GM18870 (cell line): ENCODE measurements at regions not wholly inside any gene's neighbourhood (a gene's known extent, or its start where the extent isn't known, plus 50 kb on each side); places are given as distances from the start of the nearest gene placed in this dataset.
"Not testable (repeated sequence)": the region's sequence is repeated elsewhere in the genome, so short reads cannot be mapped to it uniquely, and the experiment has no call there.

Experiments
- ATAC-seq: cut with Tn5 transposase; IDR thresholded peaks from one replicate; pipeline ENCODE4 v1.9.1; 2021; ENCODE audit warnings: moderate library complexity; ENCODE audit not compliant: unreplicated experiment

DNA sequence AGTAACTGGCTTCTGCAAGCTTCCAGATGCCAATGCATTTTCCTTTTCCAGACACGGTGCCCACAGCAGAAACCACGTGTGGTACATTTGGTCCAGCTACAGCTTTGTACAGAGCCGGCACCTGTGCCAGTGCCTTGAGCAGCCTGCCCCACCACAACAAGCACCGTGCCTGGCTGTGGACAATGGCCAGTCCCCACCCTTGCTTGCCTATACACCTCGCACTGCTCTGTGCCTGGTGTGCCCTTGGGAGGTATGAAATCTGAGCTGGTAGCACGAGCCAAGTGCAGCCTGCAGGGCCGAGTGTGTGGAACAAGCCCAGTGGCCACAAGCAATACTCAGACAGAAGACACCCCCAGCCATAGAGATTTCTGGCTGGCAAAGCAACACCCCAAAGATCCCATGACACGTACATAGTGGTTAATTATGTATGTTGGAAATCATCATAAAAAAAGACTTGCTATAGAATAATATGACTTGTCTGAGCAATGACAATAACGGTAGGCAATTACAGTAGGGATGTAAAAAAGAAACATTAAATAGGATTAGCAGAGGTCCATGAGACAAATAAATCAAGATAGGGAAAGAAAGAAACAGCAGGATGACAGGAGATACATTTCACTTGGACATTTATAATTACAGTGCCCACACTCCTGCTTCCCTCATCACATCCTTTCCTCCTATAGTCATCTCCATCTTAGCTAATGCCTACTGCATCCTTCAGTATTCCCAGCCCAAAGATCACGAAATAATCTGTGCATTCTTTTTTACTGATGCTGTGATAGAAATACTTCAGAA is 1399.5 kb downstream of the PCDH9 start:
- ATAC-seq = no peak

- no peak for ATAC-seq
Measured at GRCh38 chr13:65829241-65830008, 1400.7 kb downstream of the PCDH9 start.

DNA sequence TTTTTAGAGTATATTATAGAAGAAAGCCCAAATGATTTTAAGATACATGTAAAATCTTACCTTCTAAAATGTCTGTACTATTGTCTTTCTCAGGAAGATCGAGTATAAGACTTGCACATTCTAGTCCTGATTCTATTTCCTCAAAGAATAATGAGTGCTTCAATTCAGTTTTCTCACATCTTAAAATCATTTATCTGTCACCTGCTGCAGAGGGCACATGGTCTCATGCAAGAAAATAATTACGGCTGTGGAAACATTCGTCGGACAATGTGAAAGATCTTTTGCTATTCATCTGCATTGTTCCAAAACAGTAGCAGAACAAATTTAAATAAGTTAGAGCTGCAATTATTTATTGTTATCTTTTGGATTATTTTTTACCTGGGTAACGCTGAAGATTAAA is 1403.5 kb downstream of the PCDH9 start:
- ATAC-seq = no peak

- no peak for ATAC-seq
Measured at GRCh38 chr13:65825039-65825438, 1405.1 kb downstream of the PCDH9 start.

DNA sequence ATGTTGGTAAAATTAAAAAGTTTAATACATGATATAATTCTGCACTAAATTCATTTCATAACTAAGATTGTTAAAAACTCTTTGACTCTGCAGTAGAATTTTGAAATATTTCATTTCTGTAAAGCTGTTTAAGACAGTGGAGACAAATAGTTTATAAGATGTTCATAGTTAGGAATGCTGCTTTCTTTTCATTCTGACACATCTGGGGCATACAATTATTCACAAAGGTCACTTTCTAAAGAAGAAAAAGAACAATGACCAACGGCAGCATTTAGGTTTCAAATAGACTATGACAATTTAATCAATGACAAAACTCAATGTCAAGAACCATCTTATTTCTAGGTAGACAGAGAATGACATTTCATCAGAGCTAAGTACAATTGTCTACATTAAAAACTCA is 1422.1 kb downstream of the PCDH9 start:
- ATAC-seq = no peak

DNA sequence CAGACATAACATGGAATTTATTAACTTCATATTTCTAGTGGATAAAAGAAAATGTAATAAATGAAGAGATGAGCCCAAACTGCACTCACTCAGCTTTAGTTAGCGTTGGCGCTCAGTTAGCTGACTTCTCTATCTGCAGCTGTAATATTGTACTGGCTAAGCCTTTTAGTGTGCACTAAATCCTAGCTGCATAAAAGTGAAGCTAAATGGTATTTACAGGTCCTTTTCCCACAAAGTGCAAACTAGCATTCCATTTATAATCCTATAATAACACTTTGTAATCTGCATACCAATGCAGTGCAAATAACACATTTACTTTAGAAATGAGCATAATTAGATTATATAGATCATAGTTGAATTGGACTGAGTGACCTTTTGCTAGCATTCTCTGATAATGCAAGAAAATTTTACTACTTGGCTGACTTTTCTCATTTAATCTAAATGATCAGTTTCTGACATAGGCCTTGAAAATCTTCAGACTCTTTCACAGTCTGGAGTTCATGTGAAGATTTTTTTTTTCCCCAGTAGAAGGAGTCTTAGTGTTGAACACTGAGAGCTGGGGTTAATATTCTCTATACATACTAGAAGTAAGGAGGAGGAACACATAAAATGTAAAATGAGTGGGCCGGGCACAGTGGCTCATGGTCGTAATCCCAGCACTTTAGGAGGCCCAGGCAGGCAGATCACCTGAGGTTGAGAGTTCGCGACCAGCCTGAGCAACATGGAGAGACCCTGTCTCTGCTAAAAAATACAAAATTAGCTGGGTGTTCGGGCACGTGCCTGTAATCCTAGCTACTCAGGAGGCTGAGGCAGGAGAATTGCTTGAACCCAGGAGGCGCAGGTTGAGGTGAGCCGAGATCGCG is 1426.4 kb downstream of the PCDH9 start:
- no peak for ATAC-seq

GRCh38 chr13:65789815-65790214 is 1440.3 kb downstream of the PCDH9 start:
- no peak for ATAC-seq

DNA sequence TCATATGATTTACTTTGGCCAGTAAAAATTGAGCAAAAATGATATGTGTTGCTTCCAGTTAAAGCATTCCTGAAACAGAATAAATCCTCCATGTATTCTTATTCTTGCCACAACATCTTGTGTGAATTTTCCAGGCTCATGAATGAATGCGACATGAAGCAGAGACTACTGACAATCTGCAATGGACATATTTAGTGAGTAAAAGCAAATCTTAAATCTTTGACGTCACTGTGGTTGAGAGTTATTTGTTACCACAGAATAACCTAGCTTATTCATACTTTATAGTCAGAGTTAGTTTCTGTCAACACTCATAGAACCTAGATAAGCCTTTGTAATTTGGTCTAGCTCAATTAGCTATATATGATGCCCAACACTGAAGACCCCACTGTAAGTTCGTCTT is 1443.1 kb downstream of the PCDH9 start:
- no peak for ATAC-seq

DNA sequence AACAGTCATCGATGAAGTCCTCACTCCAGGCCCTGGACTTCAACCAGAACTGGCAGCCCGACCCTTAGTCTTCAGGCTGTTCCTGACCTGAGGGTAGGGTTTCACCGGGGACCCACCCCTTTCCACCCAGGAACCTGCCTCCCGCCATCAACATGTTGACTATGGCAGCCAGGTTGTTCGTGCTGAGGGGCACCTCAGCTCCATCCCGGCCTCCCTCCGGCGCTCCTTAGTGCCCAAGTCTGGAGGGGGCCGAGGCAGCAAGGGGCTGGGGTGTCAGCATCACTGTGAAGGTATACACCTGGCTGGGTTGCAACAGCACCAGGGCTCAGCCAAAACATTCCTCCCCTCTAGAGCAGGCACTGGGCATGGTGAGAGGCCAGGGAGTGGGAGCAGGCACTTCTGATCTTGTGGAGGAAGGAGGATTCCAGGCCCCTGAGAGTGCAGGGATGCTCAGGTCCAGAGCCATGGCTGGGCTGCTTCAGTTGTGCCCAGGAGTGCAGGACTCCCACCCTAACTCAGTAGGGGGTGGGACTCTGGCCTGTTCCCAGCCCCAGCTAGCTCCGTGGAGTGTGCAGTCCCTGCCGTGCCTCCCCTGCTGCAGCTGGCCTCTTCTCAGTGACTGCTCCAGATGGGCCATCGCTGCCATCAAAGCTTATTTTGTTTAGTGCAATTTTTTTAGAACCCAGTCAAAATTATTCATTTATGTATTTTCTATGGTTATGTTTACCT is 1445.9 kb downstream of the PCDH9 start:
- no peak for ATAC-seq

GRCh38 chr13:65783383-65783782 is 1446.8 kb downstream of the PCDH9 start:
- no peak for ATAC-seq

- ATAC-seq = not testable (repeated sequence)
Measured at GRCh38 chr13:65771704-65772313, 1458.3 kb downstream of the PCDH9 start.

DNA sequence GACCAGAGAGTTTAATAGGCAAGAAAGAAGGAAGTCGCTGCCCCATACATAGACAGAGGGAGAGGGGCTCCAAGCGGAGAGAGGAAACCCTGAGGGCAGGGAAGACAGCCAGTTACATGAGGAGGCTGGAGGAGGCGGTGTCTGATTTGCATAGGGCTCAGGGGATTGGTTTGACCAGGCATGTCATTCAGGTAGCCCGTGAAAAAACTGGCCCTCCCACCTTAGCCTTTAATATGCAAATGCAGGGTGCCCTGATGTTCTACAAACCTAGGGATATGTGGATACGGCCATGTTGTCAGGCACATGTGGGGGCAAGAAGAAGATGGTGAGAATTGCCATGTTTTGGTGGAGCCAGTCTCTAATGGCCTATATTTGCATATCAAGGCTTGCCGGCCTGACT is 1461.6 kb downstream of the PCDH9 start:
- ATAC-seq = no peak

DNA sequence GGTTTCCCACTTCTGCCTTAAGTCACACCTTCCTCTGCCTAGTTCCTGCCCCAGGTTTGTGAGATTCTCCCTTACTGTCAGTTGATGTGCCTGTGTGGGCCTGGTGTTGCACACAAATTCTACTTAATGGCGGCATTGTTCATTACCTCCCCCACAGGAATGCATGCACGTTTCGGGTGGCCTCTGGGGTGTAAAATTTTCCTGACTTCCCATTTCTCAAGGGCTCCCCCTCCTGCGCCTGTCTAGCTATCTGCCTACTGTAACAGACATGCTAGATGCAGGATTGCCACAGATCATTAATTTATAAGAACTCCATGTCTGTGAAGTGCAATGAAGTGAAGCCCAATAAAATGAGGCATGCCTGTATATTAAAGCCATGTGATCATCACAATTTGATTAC is 1466.3 kb downstream of the PCDH9 start:
- ATAC-seq = no peak

DNA sequence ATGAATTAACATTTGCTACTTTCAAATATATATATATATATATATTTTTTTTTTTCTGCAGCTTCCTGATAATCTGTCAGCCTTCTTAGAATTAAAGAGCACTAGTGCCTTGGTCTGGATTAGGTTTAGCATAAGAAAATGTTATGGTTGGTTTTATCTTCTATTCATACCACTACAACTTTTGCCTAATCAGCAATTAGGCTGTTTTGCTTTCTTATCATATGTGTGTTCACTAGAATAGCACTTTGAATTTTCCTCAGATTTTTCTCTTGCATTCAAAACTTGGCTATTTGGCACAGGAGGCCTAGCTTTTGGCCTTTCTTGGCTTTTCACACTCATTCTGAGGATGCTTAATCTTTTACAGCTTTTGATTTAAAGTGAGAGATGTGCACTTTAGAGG is 1468.1 kb downstream of the PCDH9 start:
- no peak for ATAC-seq

DNA sequence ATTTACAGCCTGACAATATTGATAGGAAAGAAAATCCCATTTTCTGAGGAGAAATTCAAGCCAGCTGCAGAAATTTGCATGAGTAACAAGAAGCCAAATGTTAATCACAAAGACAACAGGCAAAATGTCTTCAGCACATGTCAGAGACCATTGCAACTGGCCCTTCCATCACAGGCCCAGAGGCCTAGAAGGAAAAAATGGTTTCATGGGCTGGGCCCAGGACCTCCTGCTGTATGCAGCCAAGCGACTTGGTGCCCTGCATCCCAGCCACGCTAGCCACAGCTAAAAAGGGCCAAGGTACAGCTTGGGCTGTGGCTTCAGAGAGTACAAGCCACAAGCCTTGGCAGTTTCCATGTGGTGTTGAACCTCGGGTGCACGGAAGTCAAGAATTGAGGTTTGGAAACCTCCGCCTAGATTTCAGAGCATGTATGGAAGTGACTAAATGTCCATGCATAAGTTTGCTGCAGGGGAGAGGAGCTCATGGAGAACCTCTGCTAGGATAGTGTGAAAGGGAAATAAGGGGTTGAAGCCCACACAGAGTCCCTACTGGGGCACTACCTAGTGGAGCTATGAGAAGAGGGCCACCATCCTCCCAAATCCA is 1474.0 kb downstream of the PCDH9 start:
- no peak for ATAC-seq

GRCh38 chr13:65748227-65748626 is 1481.9 kb downstream of the PCDH9 start:
- no peak for ATAC-seq

DNA sequence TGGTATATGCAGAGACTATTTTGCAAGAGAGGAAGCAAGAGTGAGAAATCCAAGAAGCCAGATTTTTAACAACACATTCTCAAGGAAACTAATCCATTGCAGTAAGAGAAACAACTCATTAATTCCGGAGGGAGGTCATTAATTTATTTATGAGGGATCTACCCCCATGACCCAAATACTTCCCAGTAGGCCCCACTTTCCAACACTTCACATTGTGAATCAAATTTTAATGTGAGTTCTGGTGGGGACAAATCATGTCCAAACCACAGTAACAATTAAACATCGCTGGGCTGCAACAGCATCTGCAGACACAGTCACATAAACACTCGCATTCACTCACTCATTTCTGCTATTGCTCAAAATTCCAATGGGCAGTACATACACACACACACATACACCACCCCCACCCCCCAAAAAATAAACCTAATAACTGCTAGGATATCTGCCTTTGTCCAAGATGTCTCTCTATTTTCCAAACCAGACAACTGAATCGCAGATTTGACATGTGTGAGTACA is 1483.7 kb downstream of the PCDH9 start:
- ATAC-seq = no peak

- ATAC-seq = no peak
Measured at GRCh38 chr13:65744836-65745235, 1485.3 kb downstream of the PCDH9 start.

DNA sequence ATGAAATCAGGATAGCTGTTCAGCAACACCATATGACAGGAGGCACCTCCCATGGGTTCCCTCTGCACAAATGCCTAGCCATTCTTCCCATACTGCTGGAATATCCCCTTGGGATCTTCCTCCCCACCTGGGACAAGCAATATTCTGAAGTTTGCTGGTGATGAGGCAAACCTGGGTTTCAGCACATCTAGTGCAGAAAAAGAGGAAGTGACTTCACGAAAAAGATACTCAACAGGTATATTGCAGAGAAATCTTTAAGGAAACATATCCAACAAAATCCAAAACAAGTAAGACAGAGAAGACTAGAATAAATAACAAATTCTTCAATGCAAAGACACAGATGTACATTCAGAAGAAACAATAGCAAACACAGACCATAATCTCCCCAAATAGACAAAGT is 1497.0 kb downstream of the PCDH9 start:
- ATAC-seq = no peak

- ATAC-seq = no peak
Measured at GRCh38 chr13:65727070-65727469, 1503.1 kb downstream of the PCDH9 start.
